H9 (cell line): ENCODE measurements at regions not wholly inside any gene's neighbourhood (a gene's known extent, or its start where the extent isn't known, plus 50 kb on each side); places are given as distances from the start of the nearest gene placed in this dataset.

Source experiments
- DNase-seq: peaks from one replicate; pipeline ENCODE4 v3.0.0-alpha.2; 2017
- H2AFZ ChIP-seq: one replicate; pipeline ENCODE4 v1.6.1; 2013; ENCODE audit warnings: mild to moderate bottlenecking, low read length, control low read depth, moderate library complexity
- H2AK5ac ChIP-seq: 2 replicates; pipeline ENCODE4 v1.6.1; 2013; ENCODE audit warnings: low read length, control low read depth, mixed read lengths; ENCODE audit not compliant: insufficient read length
- H2BK120ac ChIP-seq: one replicate; pipeline ENCODE4 v1.6.1; 2013; ENCODE audit warnings: low read depth, mild to moderate bottlenecking, low read length, control low read depth, inconsistent platforms; ENCODE audit not compliant: poor library complexity, severe bottlenecking
- H2BK12ac ChIP-seq: 2 replicates; pipeline ENCODE4 v1.6.1; 2013; ENCODE audit warnings: low read length, control low read depth, mixed read lengths, low read depth; ENCODE audit not compliant: insufficient read length
- H2BK15ac ChIP-seq: 2 replicates; pipeline ENCODE4 v1.6.1; 2013; ENCODE audit warnings: low read depth, low read length, control low read depth
- H2BK20ac ChIP-seq: one replicate; pipeline ENCODE4 v1.6.1; 2013; ENCODE audit warnings: low read depth, mild to moderate bottlenecking, low read length, control low read depth, inconsistent platforms; ENCODE audit not compliant: poor library complexity, severe bottlenecking
- H2BK5ac ChIP-seq: 2 replicates; pipeline ENCODE4 v1.6.1; 2013; ENCODE audit warnings: low read length, control low read depth, mixed read lengths; ENCODE audit not compliant: insufficient read length
- H3K14ac ChIP-seq: 2 replicates; pipeline ENCODE4 v1.6.1; 2013; ENCODE audit warnings: low read length, control low read depth; ENCODE audit not compliant: insufficient read depth
- H3K18ac ChIP-seq: 2 replicates; pipeline ENCODE4 v1.6.1; 2013; ENCODE audit warnings: low read depth, mild to moderate bottlenecking, mixed read lengths, low read length, control low read depth; ENCODE audit not compliant: insufficient read length
- H3K23ac ChIP-seq: 2 replicates; pipeline ENCODE4 v1.6.1; 2013; ENCODE audit warnings: low read length, control low read depth, mixed read lengths, low read depth; ENCODE audit not compliant: insufficient read length
- H3K23me2 ChIP-seq: 2 replicates; pipeline ENCODE4 v1.6.1; 2013; ENCODE audit warnings: low read depth, mild to moderate bottlenecking, mixed read lengths, low read length, control low read depth; ENCODE audit not compliant: insufficient read length, poor library complexity, severe bottlenecking
- H3K27ac ChIP-seq: 2 replicates; pipeline ENCODE4 v1.5.1; 2013; ENCODE audit warnings: low read length, control low read depth, mixed read lengths, low read depth; ENCODE audit not compliant: insufficient read length
- H3K27me3 ChIP-seq: 2 replicates; pipeline ENCODE4 v1.6.1; 2013; ENCODE audit warnings: low read length, control low read depth, inconsistent platforms; ENCODE audit not compliant: insufficient read depth
- H3K4ac ChIP-seq: 2 replicates; pipeline ENCODE4 v1.6.1; 2013; ENCODE audit warnings: low read depth, mild to moderate bottlenecking, control low read depth, inconsistent platforms, low read length, moderate library complexity
- H3K4me1 ChIP-seq: 2 replicates; pipeline ENCODE4 v1.6.1; 2013; ENCODE audit warnings: low read length, control low read depth, inconsistent platforms; ENCODE audit not compliant: insufficient read depth
- H3K4me2 ChIP-seq: 2 replicates; pipeline ENCODE4 v1.6.1; 2013; ENCODE audit warnings: low read length, control low read depth, mixed read lengths; ENCODE audit not compliant: insufficient read length, insufficient read depth
- H3K56ac ChIP-seq: 2 replicates; pipeline ENCODE4 v1.6.1; 2013; ENCODE audit warnings: low read depth, mild to moderate bottlenecking, mixed read lengths, low read length, control low read depth; ENCODE audit not compliant: insufficient read length
- H3K79me1 ChIP-seq: 2 replicates; pipeline ENCODE4 v1.6.1; 2013; ENCODE audit warnings: low read depth, mild to moderate bottlenecking, moderate library complexity, low read length, control low read depth, inconsistent platforms; ENCODE audit not compliant: insufficient read depth, poor library complexity, severe bottlenecking
- H3K79me2 ChIP-seq: 2 replicates; pipeline ENCODE4 v1.6.1; 2013; ENCODE audit warnings: low read length, control low read depth, inconsistent platforms; ENCODE audit not compliant: insufficient read depth
- H3K9ac ChIP-seq: 2 replicates; pipeline ENCODE4 v1.6.1; 2013; ENCODE audit warnings: low read length, control low read depth, mixed read lengths; ENCODE audit not compliant: insufficient read length; ENCODE audit errors: extremely low read depth
- H3K9me3 ChIP-seq: one replicate; pipeline ENCODE4 v1.6.1; 2013; ENCODE audit warnings: low read depth, low read length, inconsistent platforms; ENCODE audit not compliant: control insufficient read depth
- H3T11ph ChIP-seq: one replicate; pipeline ENCODE4 v1.6.1; 2013; ENCODE audit warnings: mild to moderate bottlenecking, low read length, control low read depth, inconsistent platforms
- H4K20me1 ChIP-seq: one replicate; pipeline ENCODE4 v1.6.1; 2013; ENCODE audit not compliant: control insufficient read depth, insufficient read length, insufficient read depth
- H4K5ac ChIP-seq: 2 replicates; pipeline ENCODE4 v1.6.1; 2013; ENCODE audit warnings: low read depth, mild to moderate bottlenecking, mixed read lengths, low read length, control low read depth; ENCODE audit not compliant: insufficient read length
- H4K8ac ChIP-seq: replicated peaks from 2 replicates; pipeline ENCODE4 v1.6.1; 2013; ENCODE audit warnings: low read length, control low read depth, mixed read lengths, low read depth; ENCODE audit not compliant: insufficient read length
- H4K91ac ChIP-seq: 2 replicates; pipeline ENCODE4 v1.6.1; 2013; ENCODE audit warnings: low read depth, mild to moderate bottlenecking, moderate library complexity, mixed read lengths, low read length, control low read depth; ENCODE audit not compliant: insufficient read length
- H3K27ac Mint-ChIP-seq, 3 experiments: 2 replicates in 2 of 3; 3 replicates in 1 of 3; pipeline ENCODE4 v1.8.0; 2020 to 2021; ENCODE audit warnings: mixed read lengths in 3 of 3, mild to moderate bottlenecking in 1 of 3, moderate library complexity in 1 of 3
- H3K27me3 Mint-ChIP-seq: 2 replicates; pipeline ENCODE4 v1.8.0; 2021; ENCODE audit warnings: low read depth, mild to moderate bottlenecking, moderate library complexity, mixed read lengths
- H3K36me3 Mint-ChIP-seq, 3 experiments: 2 replicates in 2 of 3; 3 replicates in 1 of 3; pipeline ENCODE4 v1.8.0; 2020 to 2021; ENCODE audit warnings: low read depth in 3 of 3, mixed read lengths in 3 of 3; ENCODE audit not compliant: insufficient read depth in 1 of 3
- H3K4me1 Mint-ChIP-seq, 2 experiments: 2 replicates each; pipeline ENCODE4 v1.8.0; 2020; ENCODE audit warnings: mixed read lengths in 2 of 2
- H3K4me3 Mint-ChIP-seq, 2 experiments: 2 replicates in 1 of 2; 3 replicates in 1 of 2; pipeline ENCODE4 v1.8.0; 2020 to 2021; ENCODE audit warnings: mild to moderate bottlenecking in 2 of 2, mixed read lengths in 2 of 2, moderate library complexity in 1 of 2
- H3K9me3 Mint-ChIP-seq, 2 experiments: 2 replicates in 1 of 2; 3 replicates in 1 of 2; pipeline ENCODE4 v1.8.0; 2020; ENCODE audit warnings: mild to moderate bottlenecking in 2 of 2, mixed read lengths in 2 of 2, moderate library complexity in 1 of 2
- WGBS: extraction: QIAGEN DNeasy Blood & Tissue Kit; methylation state at CpG from one replicate; pipeline ENCODE4 v1.1.7; 2013; ENCODE audit warnings: missing lambda C conversion rate, low lambda C conversion rate, mixed read lengths; ENCODE audit not compliant: insufficient read length; ENCODE audit errors: extremely low coverage; 5-methylcytosine and 5-hydroxymethylcytosine counted together
- TF ChIP-seq, protein P1 (sequence below): fragments of 200-600 bp; sonication (generic); conservative IDR thresholded peaks from 3 replicates; pipeline ENCODE4 v1.8.0; 2021; ENCODE audit warnings: antibody characterized with exemption, mild to moderate bottlenecking

- Histone ChIP-seq H3K23me2 (no peaks in the 10 kb centered on the region), H3K4ac (no peak overlapping the region), H4K20me1 (no peaks in the 10 kb centered on the region), H3K79me2 (no peaks in the 10 kb centered on the region), H4K91ac (no peak overlapping the region), H2BK20ac (no peak overlapping the region), H3K4me2 (no peak overlapping the region), H3T11ph (no peak overlapping the region), H3K9ac (no peak overlapping the region), H4K8ac (no peak overlapping the region), H2AFZ (no peak overlapping the region), H3K27ac (no peak overlapping the region), H3K9me3 (no peaks in the 10 kb centered on the region), H2BK5ac (no peak overlapping the region), H3K27me3 (no peaks in the 10 kb centered on the region), H2BK15ac (no peak overlapping the region), H2BK120ac (no peak overlapping the region), H2AK5ac (no peak overlapping the region), H3K4me1 (no peaks in the 10 kb centered on the region), H3K79me1 (no peaks in the 10 kb centered on the region), H2BK12ac (no peak overlapping the region), H3K14ac (no peak overlapping the region), H3K23ac (no peak overlapping the region), H3K18ac (no peak overlapping the region), H3K56ac (no peak overlapping the region), H4K5ac (no peak overlapping the region)
- Mint-ChIP-seq H3K27me3 (no peaks in the 10 kb centered on the region; the same call in 1 of the 2 replicates), H3K36me3 (no peaks in the 10 kb centered on the region; a peak in 2 of 7 replicates), H3K4me3 (no peak overlapping the region), H3K9me3 (no peaks in the 10 kb centered on the region; a peak in 1 of 5 replicates), H3K27ac (no peak overlapping the region), H3K4me1 (no peaks in the 10 kb centered on the region)
- WGBS, result no CpG with 5 or more reads among the region's 92 CpGs
- TF ChIP-seq, protein P1, sequence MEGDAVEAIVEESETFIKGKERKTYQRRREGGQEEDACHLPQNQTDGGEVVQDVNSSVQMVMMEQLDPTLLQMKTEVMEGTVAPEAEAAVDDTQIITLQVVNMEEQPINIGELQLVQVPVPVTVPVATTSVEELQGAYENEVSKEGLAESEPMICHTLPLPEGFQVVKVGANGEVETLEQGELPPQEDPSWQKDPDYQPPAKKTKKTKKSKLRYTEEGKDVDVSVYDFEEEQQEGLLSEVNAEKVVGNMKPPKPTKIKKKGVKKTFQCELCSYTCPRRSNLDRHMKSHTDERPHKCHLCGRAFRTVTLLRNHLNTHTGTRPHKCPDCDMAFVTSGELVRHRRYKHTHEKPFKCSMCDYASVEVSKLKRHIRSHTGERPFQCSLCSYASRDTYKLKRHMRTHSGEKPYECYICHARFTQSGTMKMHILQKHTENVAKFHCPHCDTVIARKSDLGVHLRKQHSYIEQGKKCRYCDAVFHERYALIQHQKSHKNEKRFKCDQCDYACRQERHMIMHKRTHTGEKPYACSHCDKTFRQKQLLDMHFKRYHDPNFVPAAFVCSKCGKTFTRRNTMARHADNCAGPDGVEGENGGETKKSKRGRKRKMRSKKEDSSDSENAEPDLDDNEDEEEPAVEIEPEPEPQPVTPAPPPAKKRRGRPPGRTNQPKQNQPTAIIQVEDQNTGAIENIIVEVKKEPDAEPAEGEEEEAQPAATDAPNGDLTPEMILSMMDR, result no peak
- DNase-seq, result no peak
These were observed 380.6 kb upstream of the CHD6 start for GRCh38 chr20:41998539-41999341.
